ENCODE measurements at regions not wholly inside any gene's neighbourhood (a gene's known extent, or its start where the extent isn't known, plus 50 kb on each side); places are given as distances from the start of the nearest gene placed in this dataset.
"Not testable (repeated sequence)": the region's sequence is repeated elsewhere in the genome, so short reads cannot be mapped to it uniquely, and the experiment has no call there.

DNA sequence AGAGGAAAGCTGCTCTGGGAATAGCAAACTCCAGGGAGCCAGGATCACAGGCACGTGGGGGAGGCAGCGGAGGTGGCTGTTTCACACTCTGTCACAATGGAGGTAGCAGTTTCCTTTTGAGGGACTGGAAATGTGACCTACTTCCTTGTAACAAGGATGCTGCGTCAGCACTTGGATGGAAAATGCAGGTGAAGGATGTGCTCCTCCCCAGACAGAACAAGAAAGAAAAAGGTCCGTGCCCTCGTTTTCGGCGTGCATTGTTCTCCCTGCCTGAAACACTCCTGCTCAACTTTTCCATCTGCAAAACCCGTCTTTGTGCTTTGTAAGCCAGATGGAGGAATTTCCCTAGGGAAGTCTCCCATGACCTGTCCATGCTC lies 55.1 kb upstream of the SH3PXD2B start:
- Histone ChIP-seq H3K27me3 (ENCODE audit: control insufficient read depth in 1 of 2, insufficient read depth in 2 of 2, low read length in 1 of 2) (no peaks in the 10 kb centered on the region), H3K36me3 (ENCODE audit: control insufficient read depth in 1 of 2, insufficient read depth in 2 of 2, low read length in 1 of 2) (no peaks in the 10 kb centered on the region), H3K4me3 (ENCODE audit: low read length in 2 of 2) (no peak overlapping the region), H3K4me1 (ENCODE audit: control insufficient read depth in 1 of 2, insufficient read depth in 2 of 2, low read length in 2 of 2) (no peaks in the 10 kb centered on the region), H3K9me3 (ENCODE audit: control insufficient read depth, low read length) (no peaks in the 10 kb centered on the region), H3K27ac (ENCODE audit: low read depth in 1 of 2, low read length in 2 of 2) (no peak overlapping the region)
- WGBS, 2 donors, result 84 to 88% methylated on average over 8 of the region's 8 CpGs
- intact Hi-C loops (cut with DNase I), result no loop called here
- peak in 1 of 2 donors; percentile 71 for DNase-seq
- peak; percentile 23 for ATAC-seq (ENCODE audit: low FRiP score)

GRCh38 chr5:172508471-172509404 lies 54.4 kb upstream of the SH3PXD2B start:
- Histone ChIP-seq H3K4me3 (ENCODE audit: low read length in 2 of 2) (no peak overlapping the region), H3K9me3 (ENCODE audit: control insufficient read depth, low read length) (no peaks in the 10 kb centered on the region), H3K36me3 (ENCODE audit: control insufficient read depth in 1 of 2, insufficient read depth in 2 of 2, low read length in 1 of 2) (no peaks in the 10 kb centered on the region), H3K27me3 (ENCODE audit: control insufficient read depth in 1 of 2, insufficient read depth in 2 of 2, low read length in 1 of 2) (no peaks in the 10 kb centered on the region), H3K4me1 (ENCODE audit: control insufficient read depth in 1 of 2, insufficient read depth in 2 of 2, low read length in 2 of 2) (no peaks in the 10 kb centered on the region), H3K27ac (ENCODE audit: low read depth in 1 of 2, low read length in 2 of 2) (no peak overlapping the region)
- 88 to 90% methylated on average over 12 of the region's 12 CpGs for WGBS, 2 donors
- peak in 1 of 2 donors; percentile 25 for DNase-seq
- intact Hi-C loops (cut with DNase I), result no loop called here
- ATAC-seq (ENCODE audit: low FRiP score), result no peak

DNA sequence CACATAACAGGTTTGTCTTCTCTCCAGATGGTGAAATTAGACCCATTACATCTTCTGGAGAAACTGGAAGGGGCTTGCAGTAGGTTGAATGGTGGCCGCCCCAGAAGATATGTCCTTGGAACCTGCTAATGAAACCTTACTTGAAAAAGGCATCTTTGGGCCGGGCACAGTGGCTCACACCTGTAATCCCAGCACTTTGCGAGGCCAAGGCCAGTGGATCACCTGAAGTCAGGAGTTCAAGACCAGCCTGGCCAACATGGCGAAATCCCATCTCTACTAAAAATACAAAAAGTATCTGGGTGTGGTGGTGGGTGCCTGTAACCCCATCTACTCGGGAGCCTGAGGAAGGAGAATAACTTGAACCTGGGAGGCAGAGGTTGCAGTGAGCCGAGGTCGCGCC lies 53.2 kb upstream of the SH3PXD2B start:
- H3K27ac ChIP-seq (ENCODE audit: low read depth in 1 of 2, low read length in 2 of 2); H3K4me3 ChIP-seq (ENCODE audit: low read length in 2 of 2); H3K4me1 ChIP-seq (ENCODE audit: control insufficient read depth in 1 of 2, insufficient read depth in 2 of 2, low read length in 2 of 2); H3K27me3 ChIP-seq (ENCODE audit: control insufficient read depth in 1 of 2, insufficient read depth in 2 of 2, low read length in 1 of 2); H3K9me3 ChIP-seq (ENCODE audit: control insufficient read depth, low read length); ATAC-seq (ENCODE audit: low FRiP score); intact Hi-C loops (cut with DNase I); H3K36me3 ChIP-seq (ENCODE audit: control insufficient read depth in 1 of 2, insufficient read depth in 2 of 2, low read length in 1 of 2): not testable (repeated sequence)
- DNase-seq, result peak in 1 of 2 donors; percentile 54
- WGBS, 2 donors, result 85 to 90% methylated on average over 8 of the region's 8 CpGs

GRCh38 chr5:172506921-172507320 lies 52.6 kb upstream of the SH3PXD2B start:
- no peaks in the 10 kb centered on the region for H3K36me3 ChIP-seq (ENCODE audit: control insufficient read depth in 1 of 2, insufficient read depth in 2 of 2, low read length in 1 of 2)
- H3K4me1 ChIP-seq (ENCODE audit: control insufficient read depth in 1 of 2, insufficient read depth in 2 of 2, low read length in 2 of 2), result no peaks in the 10 kb centered on the region
- H3K4me3 ChIP-seq (ENCODE audit: low read length in 2 of 2), result no peak overlapping the region
- ATAC-seq (ENCODE audit: low FRiP score) (no peak), DNase-seq (peak in 1 of 2 donors; percentile 37)
- no peak overlapping the region for H3K27ac ChIP-seq (ENCODE audit: low read depth in 1 of 2, low read length in 2 of 2)
- intact Hi-C loops (cut with DNase I), result no loop called here
- no peaks in the 10 kb centered on the region for H3K9me3 ChIP-seq (ENCODE audit: control insufficient read depth, low read length)
- WGBS, 2 donors, result 96 to 100% methylated on average over 2 of the region's 2 CpGs
- H3K27me3 ChIP-seq (ENCODE audit: control insufficient read depth in 1 of 2, insufficient read depth in 2 of 2, low read length in 1 of 2), result no peaks in the 10 kb centered on the region

DNA sequence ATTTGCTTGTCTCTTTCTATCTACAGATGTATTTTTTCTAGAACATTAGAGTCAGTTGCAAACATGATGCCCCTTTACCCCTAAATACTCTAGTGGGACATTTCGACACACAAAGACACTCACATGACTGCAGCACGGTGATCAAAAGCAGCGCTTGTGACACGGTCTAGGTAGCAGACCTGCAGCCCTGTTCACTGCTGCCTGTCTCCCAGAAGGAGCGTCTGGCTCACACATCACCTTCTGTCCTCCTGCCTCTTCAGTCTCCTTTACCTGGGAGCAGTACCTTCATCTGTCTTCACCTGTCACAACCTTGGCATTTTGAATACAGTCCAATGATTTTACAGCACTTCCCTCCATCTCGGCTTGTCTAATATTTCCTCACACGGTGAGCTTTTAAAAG lies 51.9 kb upstream of the SH3PXD2B start:
- WGBS, 2 donors, result 92% methylated on average over 7 of the region's 7 CpGs
- H3K4me3 ChIP-seq (ENCODE audit: low read length in 2 of 2), result no peak overlapping the region
- H3K36me3 ChIP-seq (ENCODE audit: control insufficient read depth in 1 of 2, insufficient read depth in 2 of 2, low read length in 1 of 2), result no peaks in the 10 kb centered on the region
- intact Hi-C loops (cut with DNase I), result no loop called here
- H3K27me3 ChIP-seq (ENCODE audit: control insufficient read depth in 1 of 2, insufficient read depth in 2 of 2, low read length in 1 of 2), result no peaks in the 10 kb centered on the region
- peak in 1 of 2 donors; percentile 12 for DNase-seq
- H3K4me1 ChIP-seq (ENCODE audit: control insufficient read depth in 1 of 2, insufficient read depth in 2 of 2, low read length in 2 of 2), result no peaks in the 10 kb centered on the region
- H3K9me3 ChIP-seq (ENCODE audit: control insufficient read depth, low read length), result no peaks in the 10 kb centered on the region
- H3K27ac ChIP-seq (ENCODE audit: low read depth in 1 of 2, low read length in 2 of 2), result no peak overlapping the region
- no peak for ATAC-seq (ENCODE audit: low FRiP score)

GRCh38 chr5:172505845-172506244 lies 51.5 kb upstream of the SH3PXD2B start:
- H3K27ac ChIP-seq (ENCODE audit: low read depth in 1 of 2, low read length in 2 of 2), result no peak overlapping the region
- intact Hi-C loops (cut with DNase I), result no loop called here

GRCh38 chr5:172505403-172505759 lies 51.1 kb upstream of the SH3PXD2B start:
- intact Hi-C loops (cut with DNase I), result no loop called here
- no peaks in the 10 kb centered on the region for H3K9me3 ChIP-seq (ENCODE audit: control insufficient read depth, low read length)
- ATAC-seq (ENCODE audit: low FRiP score) (no peak), DNase-seq (peak in 1 of 2 donors; percentile 5)
- H3K4me1 ChIP-seq (ENCODE audit: control insufficient read depth in 1 of 2, insufficient read depth in 2 of 2, low read length in 2 of 2), result no peaks in the 10 kb centered on the region
- WGBS, 2 donors, result 91 to 94% methylated on average over 8 of the region's 8 CpGs
- no peak overlapping the region for H3K4me3 ChIP-seq (ENCODE audit: low read length in 2 of 2)
- no peak overlapping the region for H3K27ac ChIP-seq (ENCODE audit: low read depth in 1 of 2, low read length in 2 of 2)
- no peaks in the 10 kb centered on the region for H3K36me3 ChIP-seq (ENCODE audit: control insufficient read depth in 1 of 2, insufficient read depth in 2 of 2, low read length in 1 of 2)
- H3K27me3 ChIP-seq (ENCODE audit: control insufficient read depth in 1 of 2, insufficient read depth in 2 of 2, low read length in 1 of 2), result no peaks in the 10 kb centered on the region

More at GRCh38 chr5:172505845-172506244, 51.5 kb upstream of the SH3PXD2B start:
- WGBS, 2 donors, result 92 to 93% methylated on average over 7 of the region's 7 CpGs
- no peaks in the 10 kb centered on the region for H3K4me1 ChIP-seq (ENCODE audit: control insufficient read depth in 1 of 2, insufficient read depth in 2 of 2, low read length in 2 of 2)
- H3K36me3 ChIP-seq (ENCODE audit: control insufficient read depth in 1 of 2, insufficient read depth in 2 of 2, low read length in 1 of 2), result no peaks in the 10 kb centered on the region
- H3K4me3 ChIP-seq (ENCODE audit: low read length in 2 of 2), result no peak overlapping the region
- no peaks in the 10 kb centered on the region for H3K27me3 ChIP-seq (ENCODE audit: control insufficient read depth in 1 of 2, insufficient read depth in 2 of 2, low read length in 1 of 2)
- ATAC-seq (ENCODE audit: low FRiP score), result no peak
- peak in 1 of 2 donors; percentile 40 for DNase-seq
- H3K9me3 ChIP-seq (ENCODE audit: control insufficient read depth, low read length), result no peaks in the 10 kb centered on the region

DNA sequence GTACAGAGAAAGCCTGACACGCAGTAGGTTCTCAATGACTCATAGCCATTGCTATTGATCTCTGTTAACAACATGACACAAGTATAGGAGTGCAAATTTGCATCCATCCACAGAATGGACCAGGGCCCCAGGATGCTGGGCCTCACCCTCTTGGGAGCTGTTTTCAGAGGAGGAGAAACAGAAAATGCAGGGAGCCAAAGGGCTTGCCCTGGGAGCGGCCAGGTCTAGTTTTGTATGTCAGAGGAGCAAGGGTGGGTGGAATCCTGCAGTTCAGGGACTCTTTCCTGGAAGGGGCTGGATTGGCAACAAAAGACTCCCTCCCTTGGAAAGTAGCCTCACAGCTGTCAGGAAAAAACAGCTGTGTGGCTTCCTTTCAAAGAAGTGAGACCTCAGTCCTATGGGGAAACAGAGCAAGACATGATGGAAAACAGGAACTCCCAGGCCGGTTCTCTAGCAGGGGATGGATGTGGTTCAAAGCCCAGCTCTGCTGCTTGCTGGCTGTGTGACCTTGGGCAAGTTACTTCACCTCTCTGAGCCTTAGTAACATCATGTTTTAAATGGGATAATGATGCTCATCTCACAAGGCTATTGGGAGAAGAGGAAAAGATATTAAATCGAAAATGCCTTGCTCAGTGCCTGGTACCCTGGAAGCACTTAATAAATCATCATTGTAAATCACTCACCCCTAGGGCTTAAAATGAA lies 50.5 kb upstream of the SH3PXD2B start:
- no peak for ATAC-seq (ENCODE audit: low FRiP score)
- intact Hi-C loops (cut with DNase I), result no loop called here
- no peak overlapping the region for H3K27ac ChIP-seq (ENCODE audit: low read depth in 1 of 2, low read length in 2 of 2)

More for the DNA sequence above, 50.5 kb upstream of the SH3PXD2B start:
- H3K4me1 ChIP-seq (ENCODE audit: control insufficient read depth in 1 of 2, insufficient read depth in 2 of 2, low read length in 2 of 2), result no peaks in the 10 kb centered on the region
- no peaks in the 10 kb centered on the region for H3K9me3 ChIP-seq (ENCODE audit: control insufficient read depth, low read length)
- peak in 1 of 2 donors; percentile 37 for DNase-seq
- no peaks in the 10 kb centered on the region for H3K36me3 ChIP-seq (ENCODE audit: control insufficient read depth in 1 of 2, insufficient read depth in 2 of 2, low read length in 1 of 2)
- no peak overlapping the region for H3K4me3 ChIP-seq (ENCODE audit: low read length in 2 of 2)
- no peaks in the 10 kb centered on the region for H3K27me3 ChIP-seq (ENCODE audit: control insufficient read depth in 1 of 2, insufficient read depth in 2 of 2, low read length in 1 of 2)
- 85 to 86% methylated on average over 4 of the region's 4 CpGs for WGBS, 2 donors
